ENCODE measurements at regions not wholly inside any gene's neighbourhood (a gene's known extent, or its start where the extent isn't known, plus 50 kb on each side); places are given as distances from the start of the nearest gene placed in this dataset.
A peak's percentile ranks its signal among the peaks of the same experiment; 100 is the strongest.

DNA sequence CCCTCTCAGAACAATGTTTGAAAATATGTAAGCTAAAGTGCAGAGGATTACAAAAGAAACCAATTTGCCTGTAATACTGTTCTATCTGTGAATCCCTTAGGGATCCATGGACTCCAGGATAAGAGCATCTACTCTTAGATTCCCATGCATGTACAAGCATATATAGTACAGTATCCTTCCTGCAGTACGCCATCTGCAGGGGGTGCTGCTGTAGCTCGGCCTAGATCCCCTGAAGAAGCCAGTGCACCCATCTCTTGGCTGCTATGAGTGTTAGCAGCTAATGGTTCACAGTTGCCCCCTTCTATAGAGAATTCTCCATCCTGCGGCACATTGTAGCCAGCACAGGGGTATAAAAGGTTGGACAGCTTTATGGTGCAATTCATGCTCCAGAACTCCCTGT, 61.8 kb upstream of the SLC30A5 start:
- Histone ChIP-seq H4K20me1 (ENCODE audit: control insufficient read depth, insufficient read depth, low read depth, low read length) (no peaks in the 10 kb centered on the region), H3K27me3 (ENCODE audit: control insufficient read depth, low read length) (peaks cover 5% of the 10 kb centered on the region; the same call in 1 of the 2 replicates), H3K9me3 (ENCODE audit: control insufficient read depth, insufficient read depth, low read length) (no peaks in the 10 kb centered on the region), H3K79me2 (ENCODE audit: control insufficient read depth, low read length) (no peaks in the 10 kb centered on the region), H3K9me2 (replicated peaks; ENCODE audit: control insufficient read depth, low read length) (no peaks in the 10 kb centered on the region), H3K4me2 (ENCODE audit: low read length) (no peak overlapping the region), H3K4me1 (ENCODE audit: control insufficient read depth, low read length) (peaks cover 4% of the 10 kb centered on the region), H3K36me3 (ENCODE audit: control insufficient read depth, low read length) (no peaks in the 10 kb centered on the region), H3K27ac (ENCODE audit: low read depth, low read length) (no peak overlapping the region), H3F3A (ENCODE audit: control insufficient read depth, insufficient read depth) (no peaks in the 10 kb centered on the region), H3K4me3 (ENCODE audit: low read length) (no peak overlapping the region)
- TF ChIP-seq, protein P1, sequence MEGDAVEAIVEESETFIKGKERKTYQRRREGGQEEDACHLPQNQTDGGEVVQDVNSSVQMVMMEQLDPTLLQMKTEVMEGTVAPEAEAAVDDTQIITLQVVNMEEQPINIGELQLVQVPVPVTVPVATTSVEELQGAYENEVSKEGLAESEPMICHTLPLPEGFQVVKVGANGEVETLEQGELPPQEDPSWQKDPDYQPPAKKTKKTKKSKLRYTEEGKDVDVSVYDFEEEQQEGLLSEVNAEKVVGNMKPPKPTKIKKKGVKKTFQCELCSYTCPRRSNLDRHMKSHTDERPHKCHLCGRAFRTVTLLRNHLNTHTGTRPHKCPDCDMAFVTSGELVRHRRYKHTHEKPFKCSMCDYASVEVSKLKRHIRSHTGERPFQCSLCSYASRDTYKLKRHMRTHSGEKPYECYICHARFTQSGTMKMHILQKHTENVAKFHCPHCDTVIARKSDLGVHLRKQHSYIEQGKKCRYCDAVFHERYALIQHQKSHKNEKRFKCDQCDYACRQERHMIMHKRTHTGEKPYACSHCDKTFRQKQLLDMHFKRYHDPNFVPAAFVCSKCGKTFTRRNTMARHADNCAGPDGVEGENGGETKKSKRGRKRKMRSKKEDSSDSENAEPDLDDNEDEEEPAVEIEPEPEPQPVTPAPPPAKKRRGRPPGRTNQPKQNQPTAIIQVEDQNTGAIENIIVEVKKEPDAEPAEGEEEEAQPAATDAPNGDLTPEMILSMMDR (IDR thresholded peaks at IDR 0.05; ENCODE audit: low read depth, low read length, poor library complexity, severe bottlenecking) = peak; percentile 33
- no peak for TF ChIP-seq EZH2phosphoT487 (IDR thresholded peaks at IDR 0.05; ENCODE audit: borderline replicate concordance, low read length)

DNA sequence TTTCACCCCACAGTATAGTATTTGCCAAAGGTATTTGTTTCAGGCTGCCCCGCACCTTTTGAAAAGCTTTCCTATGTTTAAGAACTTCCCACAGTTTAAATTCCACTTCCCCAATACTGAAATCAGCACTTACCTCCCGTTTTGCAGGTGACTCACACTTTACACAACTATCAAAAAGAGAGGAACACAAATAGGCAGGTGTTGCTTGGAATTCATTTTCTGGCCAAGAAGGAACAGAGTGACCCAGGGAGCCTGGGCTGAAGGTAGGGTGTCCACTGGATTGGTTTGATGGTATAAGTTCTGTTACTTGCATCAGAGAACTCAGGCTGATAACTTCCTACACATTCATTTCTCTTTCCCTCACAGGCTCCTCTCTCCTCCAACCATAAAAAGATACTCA, 60.1 kb upstream of the SLC30A5 start:
- Histone ChIP-seq H3K36me3 (ENCODE audit: control insufficient read depth, low read length) (no peaks in the 10 kb centered on the region), H3K4me1 (ENCODE audit: control insufficient read depth, low read length) (peaks cover 4% of the 10 kb centered on the region), H3K27me3 (ENCODE audit: control insufficient read depth, low read length) (peaks cover 5% of the 10 kb centered on the region; the same call in 1 of the 2 replicates), H3K4me3 (ENCODE audit: low read length) (no peak overlapping the region), H3K9me3 (ENCODE audit: control insufficient read depth, insufficient read depth, low read length) (no peaks in the 10 kb centered on the region), H3K27ac (ENCODE audit: low read depth, low read length) (no peak overlapping the region), H4K20me1 (ENCODE audit: control insufficient read depth, insufficient read depth, low read depth, low read length) (no peaks in the 10 kb centered on the region), H3F3A (ENCODE audit: control insufficient read depth, insufficient read depth) (no peaks in the 10 kb centered on the region), H3K4me2 (ENCODE audit: low read length) (no peak overlapping the region), H3K79me2 (ENCODE audit: control insufficient read depth, low read length) (no peaks in the 10 kb centered on the region), H3K9me2 (replicated peaks; ENCODE audit: control insufficient read depth, low read length) (no peaks in the 10 kb centered on the region)
- TF ChIP-seq EZH2phosphoT487 (IDR thresholded peaks at IDR 0.05; ENCODE audit: borderline replicate concordance, low read length) = no peak
- TF ChIP-seq, protein P1 (IDR thresholded peaks at IDR 0.05; ENCODE audit: low read depth, low read length, poor library complexity, severe bottlenecking) = no peak

DNA sequence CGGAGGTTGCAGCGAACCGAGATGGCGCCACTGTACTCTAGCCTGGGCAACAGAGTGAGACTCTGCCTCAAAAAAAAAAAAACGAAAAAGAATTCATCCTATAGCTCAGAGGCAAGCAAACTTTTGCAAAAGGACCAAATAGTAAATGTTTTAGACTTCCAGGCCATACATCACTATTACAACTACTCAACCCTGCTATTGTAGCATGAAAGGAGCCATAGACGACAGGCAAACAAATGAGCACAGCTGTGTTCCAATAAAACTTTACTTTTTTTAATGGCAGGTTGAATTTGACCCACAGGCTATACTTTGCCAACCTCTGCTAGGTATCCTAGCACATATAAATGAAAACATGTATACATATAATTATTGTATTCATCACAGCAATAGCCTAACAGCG, 58.9 kb upstream of the SLC30A5 start:
- Histone ChIP-seq H3K79me2 (ENCODE audit: control insufficient read depth, low read length) (no peaks in the 10 kb centered on the region), H3K27ac (ENCODE audit: low read depth, low read length) (no peak overlapping the region), H3K27me3 (ENCODE audit: control insufficient read depth, low read length) (peaks cover 5% of the 10 kb centered on the region; the same call in 1 of the 2 replicates), H4K20me1 (ENCODE audit: control insufficient read depth, insufficient read depth, low read depth, low read length) (no peaks in the 10 kb centered on the region), H3K36me3 (ENCODE audit: control insufficient read depth, low read length) (no peaks in the 10 kb centered on the region), H3K9me3 (ENCODE audit: control insufficient read depth, insufficient read depth, low read length) (no peaks in the 10 kb centered on the region), H3K4me2 (ENCODE audit: low read length) (no peak overlapping the region), H3F3A (ENCODE audit: control insufficient read depth, insufficient read depth) (no peaks in the 10 kb centered on the region), H3K4me3 (ENCODE audit: low read length) (no peak overlapping the region), H3K9me2 (replicated peaks; ENCODE audit: control insufficient read depth, low read length) (no peaks in the 10 kb centered on the region), H3K4me1 (ENCODE audit: control insufficient read depth, low read length) (no peaks in the 10 kb centered on the region)
- no peak for TF ChIP-seq EZH2phosphoT487 (IDR thresholded peaks at IDR 0.05; ENCODE audit: borderline replicate concordance, low read length)
- TF ChIP-seq, protein P1 (IDR thresholded peaks at IDR 0.05; ENCODE audit: low read depth, low read length, poor library complexity, severe bottlenecking) = no peak

All from DOHH2 (cell line).